ENCODE measurements at regions not wholly inside any gene's neighbourhood (a gene's known extent, or its start where the extent isn't known, plus 50 kb on each side); places are given as distances from the start of the nearest gene placed in this dataset.
"Not testable (repeated sequence)": the region's sequence is repeated elsewhere in the genome, so short reads cannot be mapped to it uniquely, and the experiment has no call there.

DNA sequence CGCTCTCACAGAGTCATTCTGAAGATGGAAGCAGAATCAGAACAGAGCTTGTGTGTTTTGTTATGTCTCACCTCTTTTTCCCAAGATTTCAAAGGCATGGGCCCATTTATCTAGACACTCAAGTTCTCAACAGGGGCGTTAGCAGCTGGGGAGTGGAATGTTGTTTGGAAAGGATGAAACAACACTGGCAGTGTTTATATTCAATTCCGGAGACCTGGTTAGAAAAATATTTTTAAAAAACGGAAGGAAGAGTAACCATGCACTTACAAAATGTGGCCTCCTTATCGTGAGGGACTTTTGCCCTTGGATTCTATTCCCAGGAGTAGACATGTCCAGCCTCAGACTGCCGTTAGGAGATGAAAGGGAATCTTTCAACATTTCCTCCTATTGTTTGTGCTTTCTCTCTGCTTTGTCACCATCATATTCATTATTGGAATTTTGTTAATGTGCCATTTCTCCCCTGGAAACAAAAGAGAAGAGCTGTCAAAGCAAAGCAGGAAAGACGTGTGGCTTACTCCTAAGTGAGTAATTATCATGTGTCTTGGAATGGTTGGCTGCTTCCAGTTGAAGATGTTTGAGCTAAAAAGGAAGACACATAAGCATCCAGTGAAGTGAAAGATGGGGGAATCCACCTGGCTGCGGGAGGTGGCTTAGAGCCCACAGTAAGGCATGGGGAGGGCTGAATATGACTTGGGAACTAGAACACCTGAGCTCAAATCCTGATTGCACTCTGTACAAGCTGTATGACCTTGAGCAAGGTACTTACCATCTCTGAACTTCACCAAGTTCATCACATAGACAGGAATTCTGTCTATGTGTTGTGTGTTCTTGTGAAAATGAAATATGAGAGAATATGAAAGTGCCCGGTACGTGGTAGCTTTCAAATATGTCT lies 71.7 kb upstream of the JUN start:
- Histone ChIP-seq H3K79me2 (no peaks in the 10 kb centered on the region), H2AFZ (no peak overlapping the region), H3K27me3 (ENCODE audit: control insufficient read depth, insufficient read depth, low read length) (no peaks in the 10 kb centered on the region), H3K36me3 (ENCODE audit: control insufficient read depth, insufficient read depth, low read length) (no peaks in the 10 kb centered on the region), H3K9me3 (ENCODE audit: control insufficient read depth, low read length) (no peaks in the 10 kb centered on the region), H3K9ac (no peak overlapping the region), H3K4me3 (ENCODE audit: low read depth, low read length) (no peak overlapping the region), H3K27ac (no peak overlapping the region), H3K4me2 (ENCODE audit: low read length) (no peak overlapping the region), H3K4me1 (peaks cover 8% of the 10 kb centered on the region)
- TF ChIP-seq, protein P1, sequence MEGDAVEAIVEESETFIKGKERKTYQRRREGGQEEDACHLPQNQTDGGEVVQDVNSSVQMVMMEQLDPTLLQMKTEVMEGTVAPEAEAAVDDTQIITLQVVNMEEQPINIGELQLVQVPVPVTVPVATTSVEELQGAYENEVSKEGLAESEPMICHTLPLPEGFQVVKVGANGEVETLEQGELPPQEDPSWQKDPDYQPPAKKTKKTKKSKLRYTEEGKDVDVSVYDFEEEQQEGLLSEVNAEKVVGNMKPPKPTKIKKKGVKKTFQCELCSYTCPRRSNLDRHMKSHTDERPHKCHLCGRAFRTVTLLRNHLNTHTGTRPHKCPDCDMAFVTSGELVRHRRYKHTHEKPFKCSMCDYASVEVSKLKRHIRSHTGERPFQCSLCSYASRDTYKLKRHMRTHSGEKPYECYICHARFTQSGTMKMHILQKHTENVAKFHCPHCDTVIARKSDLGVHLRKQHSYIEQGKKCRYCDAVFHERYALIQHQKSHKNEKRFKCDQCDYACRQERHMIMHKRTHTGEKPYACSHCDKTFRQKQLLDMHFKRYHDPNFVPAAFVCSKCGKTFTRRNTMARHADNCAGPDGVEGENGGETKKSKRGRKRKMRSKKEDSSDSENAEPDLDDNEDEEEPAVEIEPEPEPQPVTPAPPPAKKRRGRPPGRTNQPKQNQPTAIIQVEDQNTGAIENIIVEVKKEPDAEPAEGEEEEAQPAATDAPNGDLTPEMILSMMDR (IDR thresholded peaks at IDR 0.05): no peak

DNA sequence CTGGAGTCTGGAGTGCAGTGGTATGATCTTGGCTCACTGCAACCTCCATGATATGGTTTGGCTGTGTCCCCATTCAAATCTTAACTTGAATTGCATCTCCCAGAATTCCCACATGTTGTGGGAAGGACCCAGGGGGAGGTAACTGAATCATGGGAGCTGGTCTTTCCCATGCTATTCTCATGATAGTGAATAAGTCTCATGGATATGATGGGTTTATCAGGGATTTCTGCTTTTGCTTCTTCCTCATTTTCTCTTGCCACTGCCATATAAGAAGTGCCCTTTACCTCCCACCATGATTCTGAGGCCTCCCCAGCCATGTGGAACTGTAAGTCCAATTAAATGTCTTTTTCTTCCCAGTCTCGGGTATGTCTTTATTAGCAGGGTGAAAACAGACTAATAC lies 72.4 kb upstream of the JUN start:
- H2AFZ ChIP-seq; H3K36me3 ChIP-seq (ENCODE audit: control insufficient read depth, insufficient read depth, low read length); H3K27ac ChIP-seq; H3K4me3 ChIP-seq (ENCODE audit: low read depth, low read length); H3K9me3 ChIP-seq (ENCODE audit: control insufficient read depth, low read length); H3K4me2 ChIP-seq (ENCODE audit: low read length); H3K79me2 ChIP-seq; H3K9ac ChIP-seq; H3K27me3 ChIP-seq (ENCODE audit: control insufficient read depth, insufficient read depth, low read length): not testable (repeated sequence)
- peaks cover 12% of the 10 kb centered on the region for H3K4me1 ChIP-seq

DNA sequence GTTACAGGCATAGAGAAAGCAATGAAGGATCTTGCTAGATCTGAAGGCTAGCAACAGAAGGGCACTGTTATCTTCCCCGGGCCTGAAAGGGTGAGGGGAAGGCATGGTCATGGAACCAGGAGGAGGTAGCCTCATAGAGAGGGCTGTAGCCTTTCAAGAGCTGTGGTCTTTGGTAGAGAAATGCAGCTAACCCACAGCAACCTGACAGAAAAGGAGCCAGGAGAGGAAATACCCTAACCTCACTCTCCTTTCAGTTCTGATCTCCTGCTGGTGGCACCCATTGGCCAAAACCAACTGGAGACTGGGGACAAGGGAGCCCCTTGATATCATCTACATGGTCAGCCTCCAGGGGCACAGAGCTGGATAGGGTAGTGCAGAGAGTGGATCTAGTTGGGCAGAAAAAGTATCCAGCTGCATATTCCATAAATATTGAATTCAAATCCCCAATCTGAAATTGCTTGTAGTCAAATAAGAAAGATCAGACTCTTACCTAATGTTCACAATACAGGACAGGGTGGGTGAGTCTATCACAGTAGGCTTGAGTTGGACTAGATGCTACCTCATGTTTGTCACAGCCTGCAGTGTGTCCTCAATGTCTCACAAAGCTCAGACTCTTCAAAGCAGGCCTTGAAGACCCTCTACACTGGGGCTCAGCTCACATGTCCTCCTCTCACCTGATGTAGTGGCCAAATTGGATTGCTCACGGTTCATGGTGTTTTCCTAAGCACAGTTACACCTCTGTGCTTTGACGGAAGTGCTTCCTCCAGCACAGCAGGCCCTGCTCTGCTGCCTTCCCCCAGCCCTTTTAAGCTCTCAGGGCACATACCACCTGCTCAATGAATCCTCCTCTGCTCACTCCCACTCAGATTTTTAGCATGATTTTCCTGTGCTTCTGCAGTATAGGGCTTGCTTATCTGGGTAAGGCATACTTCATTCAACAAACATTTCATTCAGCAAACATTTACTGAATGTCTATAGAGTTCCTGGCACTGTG lies 74.1 kb upstream of the JUN start:
- Histone ChIP-seq H3K4me2 (ENCODE audit: low read length) (no peak overlapping the region), H3K27me3 (ENCODE audit: control insufficient read depth, insufficient read depth, low read length) (no peaks in the 10 kb centered on the region), H3K27ac (no peak overlapping the region), H2AFZ (no peak overlapping the region), H3K4me1 (peaks cover 12% of the 10 kb centered on the region), H3K79me2 (no peaks in the 10 kb centered on the region), H3K9me3 (ENCODE audit: control insufficient read depth, low read length) (no peaks in the 10 kb centered on the region), H3K4me3 (ENCODE audit: low read depth, low read length) (no peak overlapping the region), H3K36me3 (ENCODE audit: control insufficient read depth, insufficient read depth, low read length) (no peaks in the 10 kb centered on the region), H3K9ac (no peak overlapping the region)
- TF ChIP-seq, protein P1 (IDR thresholded peaks at IDR 0.05): no peak

DNA sequence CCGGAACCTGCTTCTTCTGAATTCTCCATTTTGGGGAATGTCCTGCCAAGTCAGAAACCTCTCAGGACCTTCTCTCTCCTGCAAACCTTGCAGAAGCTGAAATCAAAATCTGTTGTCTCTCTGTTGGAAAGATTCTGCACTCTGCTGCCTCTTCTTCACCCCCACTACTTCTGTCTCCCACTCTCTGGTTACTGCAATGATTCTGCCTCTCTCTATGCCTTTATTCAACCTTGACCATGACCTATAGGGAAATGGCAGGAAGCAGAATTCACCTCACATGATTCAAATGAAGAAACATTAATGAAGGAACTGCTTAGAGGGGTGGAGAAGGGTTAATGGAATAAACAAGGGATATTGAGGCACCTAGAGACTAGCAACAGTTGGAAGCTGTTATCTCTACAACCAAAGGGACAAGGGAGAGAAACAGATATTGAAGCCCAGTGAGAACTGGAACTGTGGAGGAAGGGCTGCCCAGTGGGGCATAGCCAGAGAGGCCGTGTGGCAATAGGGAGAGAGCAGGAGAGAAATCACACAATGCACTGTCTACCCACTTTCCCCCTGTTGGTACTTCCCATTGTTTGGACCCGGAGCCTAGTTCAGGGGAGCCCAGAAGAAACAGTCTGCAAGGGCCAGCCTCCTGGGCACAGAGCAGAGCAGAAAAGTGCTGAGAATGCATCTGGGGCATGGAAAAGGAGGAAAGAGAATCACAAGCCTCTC lies 76.1 kb upstream of the JUN start:
- Histone ChIP-seq H3K4me3 (ENCODE audit: low read depth, low read length) (no peak overlapping the region), H3K9me3 (ENCODE audit: control insufficient read depth, low read length) (no peaks in the 10 kb centered on the region), H3K27me3 (ENCODE audit: control insufficient read depth, insufficient read depth, low read length) (no peaks in the 10 kb centered on the region), H2AFZ (peak overlapping the region; percentile 53), H3K27ac (no peak overlapping the region), H3K36me3 (ENCODE audit: control insufficient read depth, insufficient read depth, low read length) (no peaks in the 10 kb centered on the region), H3K9ac (no peak overlapping the region), H3K79me2 (no peaks in the 10 kb centered on the region), H3K4me1 (peaks cover 7% of the 10 kb centered on the region), H3K4me2 (ENCODE audit: low read length) (no peak overlapping the region)
- TF ChIP-seq, protein P1 (IDR thresholded peaks at IDR 0.05): no peak
